ENCODE measurements at regions not wholly inside any gene's neighbourhood (a gene's known extent, or its start where the extent isn't known, plus 50 kb on each side); places are given as distances from the start of the nearest gene placed in this dataset.

DNA sequence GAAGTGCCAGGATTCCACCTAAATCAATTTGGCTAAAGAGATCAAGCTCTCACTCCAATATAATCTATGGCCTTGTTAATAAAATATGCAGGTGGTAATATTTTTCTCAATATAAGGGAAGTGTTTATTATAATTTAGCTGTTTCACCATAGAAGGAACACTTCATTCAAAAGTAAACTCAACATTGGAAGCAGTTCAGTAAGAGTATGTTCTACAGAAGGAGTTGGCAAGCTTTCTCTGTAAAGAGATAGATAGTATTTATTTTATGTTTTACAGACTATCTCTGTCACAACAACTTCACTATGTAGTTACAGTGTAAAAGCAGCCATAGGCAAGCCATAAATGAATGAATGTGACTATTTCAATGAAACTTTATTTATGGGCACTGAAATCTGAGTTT, 313.6 kb upstream of the ANO3 start:
- TF ChIP-seq CTCF (IDR thresholded peaks at IDR 0.05) (no peak), POLR2A (IDR thresholded peaks at IDR 0.05) (no peak)
